ENCODE measurements at regions not wholly inside any gene's neighbourhood (a gene's known extent, or its start where the extent isn't known, plus 50 kb on each side); places are given as distances from the start of the nearest gene placed in this dataset.

DNA sequence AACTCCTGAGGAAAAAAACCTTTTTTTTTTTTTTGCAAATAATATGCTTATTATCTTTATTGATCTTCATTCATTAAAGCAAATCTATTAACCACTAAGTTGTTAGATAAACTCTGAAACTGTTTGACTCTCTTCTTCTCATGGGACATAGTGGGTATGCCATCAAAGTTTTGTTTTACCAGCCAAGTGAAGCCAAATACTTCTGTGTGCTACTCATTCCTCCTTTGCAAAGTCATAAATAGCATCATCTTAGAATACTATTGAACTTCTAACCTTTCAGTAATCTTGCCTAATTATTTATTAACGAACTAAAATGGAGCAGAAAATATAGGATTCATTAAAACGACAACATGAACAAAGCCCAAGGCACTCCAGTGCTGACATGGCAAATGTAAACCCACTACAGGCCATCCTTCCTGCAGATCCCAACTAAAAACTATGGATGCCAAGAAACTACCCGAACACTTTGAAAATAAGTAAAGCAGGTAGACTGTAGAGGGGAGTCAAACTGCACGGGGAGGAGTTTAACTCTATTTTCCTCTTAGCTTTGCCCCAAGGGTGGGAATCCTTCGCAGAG, 61.2 kb upstream of the ODAD2 start:
- DNase-seq (ENCODE audit: low spot score) = no peak

DNA sequence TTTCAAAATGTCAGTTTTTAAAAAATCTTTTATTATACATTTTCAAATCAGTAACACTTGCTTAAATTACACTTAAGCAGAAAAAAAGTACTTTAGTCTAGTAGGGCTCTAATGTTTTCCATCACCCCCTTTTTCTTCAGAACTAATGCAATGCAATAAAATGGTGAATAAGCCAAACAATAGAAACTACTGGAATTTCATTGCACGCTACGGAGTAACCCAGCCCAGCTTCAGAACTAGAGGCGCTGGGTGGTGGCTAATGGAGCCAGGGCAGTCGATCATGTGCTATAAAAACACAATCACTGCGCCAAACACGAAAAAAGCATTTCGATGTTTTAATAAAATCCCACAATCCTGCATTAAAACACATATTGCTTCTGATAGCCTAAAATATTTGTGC, 59.9 kb upstream of the ODAD2 start:
- DNase-seq (ENCODE audit: low spot score) = no peak

DNA sequence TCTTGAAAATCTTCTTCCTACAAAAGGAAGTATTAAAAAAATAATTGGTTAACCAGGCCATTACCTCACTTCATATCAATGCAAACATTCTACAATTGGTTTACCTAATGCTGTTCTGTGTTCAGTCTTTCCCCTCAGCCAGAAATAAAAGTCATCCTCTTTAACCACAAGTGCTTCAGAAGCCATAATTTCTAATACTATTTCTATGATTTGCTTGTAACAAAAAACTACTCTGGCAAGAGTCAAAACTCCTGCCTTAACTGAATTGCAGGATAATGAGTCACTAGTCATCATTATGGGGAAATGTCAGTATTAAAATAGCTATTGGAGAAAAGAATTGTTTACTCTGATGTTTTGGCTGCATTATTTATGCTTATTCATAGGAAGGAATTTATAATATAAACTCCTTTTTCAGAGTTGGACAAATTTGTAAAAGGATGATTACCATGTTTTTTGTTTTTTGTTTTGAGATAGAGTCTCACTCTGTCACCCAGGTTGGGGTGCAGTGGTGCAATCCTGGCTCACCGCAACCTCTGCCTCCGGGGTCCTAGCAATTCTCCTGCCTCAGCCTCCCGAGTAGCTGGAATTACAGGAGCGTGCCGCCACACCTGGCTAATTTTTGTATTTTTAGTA, 55.5 kb upstream of the ODAD2 start:
- no peak for DNase-seq (ENCODE audit: low spot score)

DNA sequence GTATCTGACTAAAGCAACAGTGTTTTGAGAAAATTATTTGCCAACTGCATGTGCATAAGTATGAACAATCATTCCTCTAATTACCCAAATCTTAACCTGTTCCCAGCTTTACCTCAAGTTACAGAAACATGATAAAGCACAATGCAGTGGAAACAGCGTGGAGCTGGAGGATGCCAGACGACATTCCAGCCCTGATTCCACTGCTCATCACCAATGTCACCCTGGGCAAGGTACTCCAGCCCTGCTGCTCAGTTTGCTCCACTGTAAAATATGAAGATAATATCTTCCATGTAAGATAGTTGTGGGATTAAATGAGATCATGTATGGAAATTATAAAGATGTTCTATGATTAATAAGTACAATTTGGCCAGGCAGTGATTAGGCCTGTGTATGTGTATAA, 50.4 kb upstream of the ODAD2 start:
- DNase-seq (ENCODE audit: low spot score) = no peak
